A549 (cell line): ENCODE measurements at regions not wholly inside any gene's neighbourhood (a gene's known extent, or its start where the extent isn't known, plus 50 kb on each side); places are given as distances from the start of the nearest gene placed in this dataset.

Experiments used
- ATOH8 ChIP-seq: fragments of 250-450 bp; sonication (Bioruptor Pico); IDR thresholded peaks from 2 replicates; pipeline ENCODE4 v1.5.0; 2020; ENCODE audit warnings: low read depth, mild to moderate bottlenecking, moderate library complexity
- BCL3 ChIP-seq: fragments of >200 bp; sonication (Bioruptor Twin); formaldehyde crosslinking; IDR thresholded peaks from 3 replicates; pipeline ENCODE4 v1.6.1; 2016
- CTCF ChIP-seq: fragments of >200 bp; sonication (Bioruptor Twin); formaldehyde crosslinking; IDR thresholded peaks from 3 replicates; pipeline ENCODE4 v1.5.1; 2016
- E2F6 ChIP-seq: IDR thresholded peaks from 2 replicates; pipeline ENCODE4 v1.6.1; 2012; ENCODE audit warnings: low read depth, borderline replicate concordance
- HOXA7 ChIP-seq: fragments of 250-450 bp; sonication (Bioruptor Pico); IDR thresholded peaks from 2 replicates; pipeline ENCODE4 v1.5.0; 2020; ENCODE audit warnings: mild to moderate bottlenecking, moderate library complexity
- MAX ChIP-seq: IDR thresholded peaks from 2 replicates; pipeline ENCODE4 v1.6.1; 2012
- MYC ChIP-seq: IDR thresholded peaks from 2 replicates; pipeline ENCODE4 v1.6.1; 2012; ENCODE audit warnings: mild to moderate bottlenecking, inconsistent platforms, low read length, improper control_type of control experiment, borderline replicate concordance
- PBX3 ChIP-seq: IDR thresholded peaks from 2 replicates; pipeline ENCODE4 v1.6.1; 2012
- POLR2A ChIP-seq: IDR thresholded peaks from 2 replicates; pipeline ENCODE4 v1.6.1; 2012; ENCODE audit warnings: mild to moderate bottlenecking, low read length
- REST ChIP-seq: fragments of 200-600 bp; sonication (generic); IDR thresholded peaks from 2 replicates; pipeline ENCODE4 v1.6.1; 2016; ENCODE audit warnings: antibody characterized with exemption, mild to moderate bottlenecking, moderate library complexity
- USF2 ChIP-seq: fragments of 450-650 bp; IDR thresholded peaks from 2 replicates; pipeline ENCODE4 v1.6.1; 2014; ENCODE audit warnings: antibody characterized with exemption

- TF ChIP-seq ATOH8 (CRISPR knock-in tag) (no peak), CTCF (no peak), PBX3 (no peak), MYC (no peak), POLR2A (no peak), MAX (no peak), BCL3 (no peak), E2F6 (no peak), HOXA7 (CRISPR knock-in tag) (no peak), USF2 (no peak), REST (no peak)
These were observed 201.3 kb upstream of the ADGRL4 start for GRCh38 chr1:79207786-79208185.
